ENCODE measurements at regions not wholly inside any gene's neighbourhood (a gene's known extent, or its start where the extent isn't known, plus 50 kb on each side); places are given as distances from the start of the nearest gene placed in this dataset.
A peak's percentile ranks its signal among the peaks of the same experiment; 100 is the strongest.

DNA sequence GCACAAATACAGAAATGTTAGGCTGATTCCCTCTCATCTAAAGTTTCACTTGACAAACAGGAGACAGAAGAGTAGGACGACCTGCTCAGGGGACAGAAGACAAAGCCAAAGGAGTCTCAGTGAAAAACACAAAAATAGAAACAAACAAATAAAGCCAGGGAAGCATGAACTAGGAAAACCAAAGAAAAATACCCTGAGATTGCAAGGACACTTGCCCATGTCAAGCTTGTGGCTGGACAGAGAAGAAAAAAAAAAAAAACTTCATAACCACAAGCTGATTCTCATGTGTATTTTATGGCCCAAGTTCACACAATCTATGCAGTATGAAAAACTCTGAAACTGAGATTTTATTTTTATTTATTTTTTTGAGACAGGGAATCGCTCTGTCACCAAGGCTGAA, 85.6 kb upstream of the BEND6 start:
- TF ChIP-seq, protein P1, sequence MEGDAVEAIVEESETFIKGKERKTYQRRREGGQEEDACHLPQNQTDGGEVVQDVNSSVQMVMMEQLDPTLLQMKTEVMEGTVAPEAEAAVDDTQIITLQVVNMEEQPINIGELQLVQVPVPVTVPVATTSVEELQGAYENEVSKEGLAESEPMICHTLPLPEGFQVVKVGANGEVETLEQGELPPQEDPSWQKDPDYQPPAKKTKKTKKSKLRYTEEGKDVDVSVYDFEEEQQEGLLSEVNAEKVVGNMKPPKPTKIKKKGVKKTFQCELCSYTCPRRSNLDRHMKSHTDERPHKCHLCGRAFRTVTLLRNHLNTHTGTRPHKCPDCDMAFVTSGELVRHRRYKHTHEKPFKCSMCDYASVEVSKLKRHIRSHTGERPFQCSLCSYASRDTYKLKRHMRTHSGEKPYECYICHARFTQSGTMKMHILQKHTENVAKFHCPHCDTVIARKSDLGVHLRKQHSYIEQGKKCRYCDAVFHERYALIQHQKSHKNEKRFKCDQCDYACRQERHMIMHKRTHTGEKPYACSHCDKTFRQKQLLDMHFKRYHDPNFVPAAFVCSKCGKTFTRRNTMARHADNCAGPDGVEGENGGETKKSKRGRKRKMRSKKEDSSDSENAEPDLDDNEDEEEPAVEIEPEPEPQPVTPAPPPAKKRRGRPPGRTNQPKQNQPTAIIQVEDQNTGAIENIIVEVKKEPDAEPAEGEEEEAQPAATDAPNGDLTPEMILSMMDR (IDR thresholded peaks at IDR 0.05) = no peak
- Mint-ChIP-seq H3K9me3 (no peaks in the 10 kb centered on the region), H3K4me3 (no peak overlapping the region), H3K36me3 (ENCODE audit: low read depth) (no peaks in the 10 kb centered on the region), H3K4me1 (peaks cover 21% of the 10 kb centered on the region), H3K27me3 (ENCODE audit: low read depth, poor library complexity) (peaks cover 5% of the 10 kb centered on the region), H3K27ac (peak overlapping the region; percentile 66)
- no peak for DNase-seq

DNA sequence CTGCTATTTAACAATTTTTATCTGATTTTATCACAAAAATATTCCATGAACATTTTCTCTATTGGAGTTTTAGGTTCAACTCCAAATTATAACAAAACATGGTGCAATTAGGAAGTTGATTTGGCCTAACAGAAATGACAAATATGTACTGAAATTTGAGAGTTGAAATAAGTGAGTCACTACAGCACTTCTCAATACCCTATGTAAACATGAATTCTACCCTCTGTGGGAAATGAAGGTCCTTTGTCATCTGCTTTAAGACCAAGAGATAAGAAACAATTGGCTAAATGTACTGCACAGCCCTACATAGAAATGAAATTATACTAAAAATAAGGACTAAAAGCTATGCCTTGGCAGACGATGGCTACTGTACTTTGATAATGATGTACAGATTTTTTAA, 86.2 kb upstream of the BEND6 start:
- DNase-seq = no peak
- no peaks in the 10 kb centered on the region for H3K9me3 Mint-ChIP-seq
- TF ChIP-seq, protein P1 (IDR thresholded peaks at IDR 0.05) = no peak
- no peaks in the 10 kb centered on the region for H3K36me3 Mint-ChIP-seq (ENCODE audit: low read depth)
- no peak overlapping the region for H3K4me3 Mint-ChIP-seq
- peaks cover 26% of the 10 kb centered on the region for H3K4me1 Mint-ChIP-seq
- H3K27ac Mint-ChIP-seq = no peak overlapping the region
- H3K27me3 Mint-ChIP-seq (ENCODE audit: low read depth, poor library complexity) = peaks cover 5% of the 10 kb centered on the region

DNA sequence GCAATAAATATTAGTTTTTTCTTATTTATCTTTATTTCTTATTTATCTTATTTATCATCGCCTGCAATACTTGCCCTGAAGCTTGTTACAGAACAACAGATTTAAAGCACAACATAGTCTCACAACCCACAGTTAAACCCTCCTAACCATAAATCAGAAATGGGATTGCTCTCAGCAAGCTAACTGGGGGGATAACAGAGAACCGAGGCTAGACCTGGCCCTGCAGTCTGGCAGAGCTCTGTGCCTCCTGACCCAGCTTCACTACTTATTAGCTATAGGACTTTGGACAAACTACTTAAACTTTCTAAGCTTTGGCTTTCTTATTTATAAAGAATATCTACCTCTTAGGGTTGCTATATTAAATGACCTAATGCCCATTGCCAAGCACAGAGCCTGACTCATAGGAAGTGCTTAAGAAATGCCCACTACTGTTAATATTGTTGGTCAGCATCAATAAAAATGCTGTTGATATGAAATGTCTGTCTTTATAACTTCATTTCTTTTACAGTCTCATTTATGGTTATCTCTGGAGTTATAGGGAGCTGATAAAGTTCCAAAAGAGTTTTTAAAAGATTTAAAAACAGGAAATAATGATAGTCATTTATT, 87.9 kb upstream of the BEND6 start:
- Mint-ChIP-seq H3K9me3 (no peaks in the 10 kb centered on the region), H3K4me3 (no peak overlapping the region), H3K36me3 (ENCODE audit: low read depth) (no peaks in the 10 kb centered on the region), H3K27me3 (ENCODE audit: low read depth, poor library complexity) (peaks cover 7% of the 10 kb centered on the region), H3K27ac (no peak overlapping the region), H3K4me1 (peaks cover 31% of the 10 kb centered on the region)
- DNase-seq = no peak
- TF ChIP-seq, protein P1 (IDR thresholded peaks at IDR 0.05) = no peak

DNA sequence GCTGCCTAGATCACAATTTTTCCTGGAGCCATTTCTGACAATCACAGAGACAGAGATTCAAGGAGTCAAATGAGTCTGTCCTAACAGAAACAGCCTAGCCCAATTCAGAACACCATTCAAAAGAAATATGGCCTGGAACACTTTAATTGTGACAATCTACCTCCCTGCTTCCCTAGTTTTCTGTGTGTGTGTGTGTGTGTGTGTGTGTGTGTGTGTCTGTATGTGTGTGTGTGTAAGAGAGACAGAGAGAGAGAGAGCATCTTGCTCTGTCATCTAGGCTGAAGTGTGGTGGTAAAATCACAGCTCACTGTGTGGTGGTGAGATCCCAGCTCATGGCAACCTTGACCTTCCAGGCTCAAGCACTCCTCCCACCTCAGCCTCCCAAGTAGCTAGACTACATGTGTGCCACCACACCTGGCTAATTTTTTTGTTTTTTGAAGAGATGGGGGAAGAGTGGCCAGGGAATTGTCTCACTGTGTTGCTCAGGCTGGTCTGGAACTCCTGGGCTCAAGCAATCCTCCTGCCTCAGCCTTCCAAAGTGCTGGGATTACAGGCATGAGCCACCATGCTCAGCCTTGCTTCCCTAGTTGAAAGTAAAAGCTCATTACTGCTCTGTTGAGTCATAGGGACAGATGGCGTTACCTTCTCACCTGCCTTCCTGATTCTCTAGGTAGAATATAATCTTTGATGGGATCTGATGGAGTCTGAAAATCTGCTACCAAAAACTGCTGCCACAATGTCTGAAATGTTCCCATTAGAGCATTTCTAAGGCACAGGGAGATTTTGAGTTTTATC, 89.6 kb upstream of the BEND6 start:
- no peak overlapping the region for H3K4me3 Mint-ChIP-seq
- no peaks in the 10 kb centered on the region for H3K36me3 Mint-ChIP-seq (ENCODE audit: low read depth)
- H3K4me1 Mint-ChIP-seq = peaks cover 31% of the 10 kb centered on the region
- H3K27me3 Mint-ChIP-seq (ENCODE audit: low read depth, poor library complexity) = peaks cover 7% of the 10 kb centered on the region
- TF ChIP-seq, protein P1 (IDR thresholded peaks at IDR 0.05) = no peak
- DNase-seq = no peak
- H3K27ac Mint-ChIP-seq = peak overlapping the region; percentile 60
- no peaks in the 10 kb centered on the region for H3K9me3 Mint-ChIP-seq

DNA sequence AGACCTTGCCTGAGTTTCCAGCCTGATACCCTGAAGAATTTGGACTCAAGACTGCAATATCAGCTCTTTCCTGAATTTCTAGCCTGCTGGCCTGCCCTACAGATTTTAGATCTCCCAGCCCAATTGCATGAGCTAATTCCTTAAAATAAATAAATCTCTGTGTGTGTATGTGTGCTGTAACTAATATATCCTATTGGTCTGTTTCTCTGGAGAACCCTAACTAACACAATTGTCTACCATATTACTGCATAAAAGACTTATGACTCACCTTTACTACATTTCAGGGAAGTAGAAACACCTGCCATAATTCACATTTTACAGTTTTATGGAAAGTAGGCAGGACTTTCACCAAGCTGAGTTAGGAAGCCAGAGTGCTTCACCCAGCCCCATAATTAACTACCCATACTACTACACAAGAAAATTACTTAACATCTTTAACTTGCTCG, 90.7 kb upstream of the BEND6 start:
- no peak for DNase-seq
- Mint-ChIP-seq H3K27me3 (ENCODE audit: low read depth, poor library complexity) (peaks cover 7% of the 10 kb centered on the region), H3K4me3 (no peak overlapping the region), H3K27ac (no peak overlapping the region), H3K4me1 (peaks cover 28% of the 10 kb centered on the region), H3K9me3 (no peaks in the 10 kb centered on the region), H3K36me3 (ENCODE audit: low read depth) (no peaks in the 10 kb centered on the region)
- TF ChIP-seq, protein P1 (IDR thresholded peaks at IDR 0.05) = no peak
